Rectal smooth muscle tissue (tissue), 1 donor: ENCODE measurements at regions not wholly inside any gene's neighbourhood (a gene's known extent, or its start where the extent isn't known, plus 50 kb on each side); places are given as distances from the start of the nearest gene placed in this dataset.

Experiments
- H3K27ac ChIP-seq: one replicate; pipeline ENCODE4 v1.7.0; 2013; ENCODE audit warnings: low read depth, low read length, inconsistent platforms
- H3K27me3 ChIP-seq: one replicate; pipeline ENCODE4 v1.7.0; 2013; ENCODE audit warnings: low read length; ENCODE audit not compliant: control insufficient read depth, insufficient read depth
- H3K36me3 ChIP-seq: one replicate; pipeline ENCODE4 v1.7.0; 2013; ENCODE audit warnings: low read length; ENCODE audit not compliant: control insufficient read depth, insufficient read depth
- H3K4me1 ChIP-seq: one replicate; pipeline ENCODE4 v1.7.0; 2013; ENCODE audit warnings: low read length; ENCODE audit not compliant: control insufficient read depth, insufficient read depth
- H3K4me3 ChIP-seq: one replicate; pipeline ENCODE4 v1.7.0; 2013; ENCODE audit warnings: low read length
- H3K9ac ChIP-seq: one replicate; pipeline ENCODE4 v1.7.0; 2013; ENCODE audit warnings: low read length

- Histone ChIP-seq H3K4me1 (no peaks in the 10 kb centered on the region), H3K36me3 (no peaks in the 10 kb centered on the region), H3K27ac (no peak overlapping the region), H3K27me3 (no peaks in the 10 kb centered on the region), H3K9ac (no peak overlapping the region), H3K4me3 (no peak overlapping the region)
Measured at GRCh38 chr16:49120631-49121030, 161.0 kb downstream of the CBLN1 start.

GRCh38 chr16:49116873-49117272 is 164.8 kb downstream of the CBLN1 start:
- Histone ChIP-seq H3K27me3 (no peaks in the 10 kb centered on the region), H3K27ac (no peak overlapping the region), H3K4me3 (no peak overlapping the region), H3K4me1 (peaks cover 2% of the 10 kb centered on the region), H3K9ac (no peak overlapping the region), H3K36me3 (no peaks in the 10 kb centered on the region)

GRCh38 chr16:49115956-49116355 is 165.7 kb downstream of the CBLN1 start:
- Histone ChIP-seq H3K36me3 (no peaks in the 10 kb centered on the region), H3K4me3 (no peak overlapping the region), H3K27me3 (no peaks in the 10 kb centered on the region), H3K9ac (no peak overlapping the region), H3K27ac (no peak overlapping the region), H3K4me1 (peaks cover 2% of the 10 kb centered on the region)

GRCh38 chr16:49112754-49113153 is 168.9 kb downstream of the CBLN1 start:
- Histone ChIP-seq H3K4me3 (no peak overlapping the region), H3K27me3 (no peaks in the 10 kb centered on the region), H3K9ac (no peak overlapping the region), H3K27ac (peak overlapping the region; percentile 42), H3K4me1 (peaks cover 2% of the 10 kb centered on the region), H3K36me3 (no peaks in the 10 kb centered on the region)

GRCh38 chr16:49111351-49111750 is 170.3 kb downstream of the CBLN1 start:
- no peaks in the 10 kb centered on the region for H3K27me3 ChIP-seq
- peaks cover 2% of the 10 kb centered on the region for H3K4me1 ChIP-seq
- no peak overlapping the region for H3K9ac ChIP-seq
- no peak overlapping the region for H3K27ac ChIP-seq
- H3K4me3 ChIP-seq, result no peak overlapping the region
- no peaks in the 10 kb centered on the region for H3K36me3 ChIP-seq

GRCh38 chr16:49108611-49109010 is 173.0 kb downstream of the CBLN1 start:
- no peak overlapping the region for H3K4me3 ChIP-seq
- H3K36me3 ChIP-seq, result no peaks in the 10 kb centered on the region
- H3K9ac ChIP-seq, result no peak overlapping the region
- peaks cover 2% of the 10 kb centered on the region for H3K4me1 ChIP-seq
- H3K27me3 ChIP-seq, result no peaks in the 10 kb centered on the region
- H3K27ac ChIP-seq, result no peak overlapping the region

GRCh38 chr16:49103298-49103697 is 178.3 kb downstream of the CBLN1 start:
- no peak overlapping the region for H3K4me3 ChIP-seq
- H3K9ac ChIP-seq, result no peak overlapping the region
- no peak overlapping the region for H3K27ac ChIP-seq
- no peaks in the 10 kb centered on the region for H3K4me1 ChIP-seq
- no peaks in the 10 kb centered on the region for H3K27me3 ChIP-seq
- H3K36me3 ChIP-seq, result no peaks in the 10 kb centered on the region

- H3K36me3 ChIP-seq, result no peaks in the 10 kb centered on the region
- H3K27ac ChIP-seq, result no peak overlapping the region
- H3K27me3 ChIP-seq, result no peaks in the 10 kb centered on the region
- no peak overlapping the region for H3K4me3 ChIP-seq
- H3K9ac ChIP-seq, result no peak overlapping the region
- no peaks in the 10 kb centered on the region for H3K4me1 ChIP-seq
Measured at GRCh38 chr16:49101997-49102396, 179.6 kb downstream of the CBLN1 start.

- Histone ChIP-seq H3K36me3 (no peaks in the 10 kb centered on the region), H3K4me1 (no peaks in the 10 kb centered on the region), H3K27ac (no peak overlapping the region), H3K27me3 (no peaks in the 10 kb centered on the region), H3K4me3 (no peak overlapping the region), H3K9ac (no peak overlapping the region)
Measured at GRCh38 chr16:49100366-49100765, 181.3 kb downstream of the CBLN1 start.

- H3K36me3 ChIP-seq, result no peaks in the 10 kb centered on the region
- H3K4me1 ChIP-seq, result no peaks in the 10 kb centered on the region
- H3K27me3 ChIP-seq, result no peaks in the 10 kb centered on the region
- H3K27ac ChIP-seq, result no peak overlapping the region
- H3K9ac ChIP-seq, result no peak overlapping the region
- H3K4me3 ChIP-seq, result no peak overlapping the region
Measured at GRCh38 chr16:49097964-49098363, 183.7 kb downstream of the CBLN1 start.

- H3K27me3 ChIP-seq, result no peaks in the 10 kb centered on the region
- no peak overlapping the region for H3K27ac ChIP-seq
- H3K4me1 ChIP-seq, result no peaks in the 10 kb centered on the region
- no peak overlapping the region for H3K9ac ChIP-seq
- no peaks in the 10 kb centered on the region for H3K36me3 ChIP-seq
- H3K4me3 ChIP-seq, result no peak overlapping the region
Measured at GRCh38 chr16:49096176-49096945, 185.3 kb downstream of the CBLN1 start.

GRCh38 chr16:49095539-49095938 is 186.1 kb downstream of the CBLN1 start:
- H3K27ac ChIP-seq, result no peak overlapping the region
- H3K9ac ChIP-seq, result no peak overlapping the region
- H3K4me1 ChIP-seq, result no peaks in the 10 kb centered on the region
- H3K4me3 ChIP-seq, result no peak overlapping the region
- H3K36me3 ChIP-seq, result no peaks in the 10 kb centered on the region
- no peaks in the 10 kb centered on the region for H3K27me3 ChIP-seq

- H3K27me3 ChIP-seq, result no peaks in the 10 kb centered on the region
- no peak overlapping the region for H3K4me3 ChIP-seq
- no peak overlapping the region for H3K9ac ChIP-seq
- no peaks in the 10 kb centered on the region for H3K36me3 ChIP-seq
- no peaks in the 10 kb centered on the region for H3K4me1 ChIP-seq
- no peak overlapping the region for H3K27ac ChIP-seq
Measured at GRCh38 chr16:49094471-49094870, 187.2 kb downstream of the CBLN1 start.
